Psoas muscle (tissue), 7 donors: ENCODE measurements at regions not wholly inside any gene's neighbourhood (a gene's known extent, or its start where the extent isn't known, plus 50 kb on each side); places are given as distances from the start of the nearest gene placed in this dataset.
"Not testable (repeated sequence)": the region's sequence is repeated elsewhere in the genome, so short reads cannot be mapped to it uniquely, and the experiment has no call there.

Experiments used
- ATAC-seq, 4 donors: fragments of 200-7000 bp; cut with Tn5 transposase; one replicate each; pipeline ENCODE4 v1.9.1; 2020; ENCODE audit warnings: moderate library complexity in 3 of 4, mild to moderate bottlenecking in 2 of 4
- DNase-seq, 2 donors: peaks; one replicate each; pipeline ENCODE4 v3.0.0-alpha.2; 2020
- H3K27ac ChIP-seq: fragments of 200-600 bp; one replicate; pipeline ENCODE4 v1.8.0; 2022
- H3K27me3 ChIP-seq, 3 donors: fragments of 200-600 bp in 1 of 3; one replicate each; pipeline versions ENCODE4 v1.6.1 to v1.8.0; 2013 to 2022; ENCODE audit warnings: low read length in 2 of 3, mild to moderate bottlenecking in 2 of 3, moderate library complexity in 1 of 3; ENCODE audit not compliant: insufficient read depth in 3 of 3
- H3K36me3 ChIP-seq, 2 donors: fragments of 200-600 bp in 1 of 2; one replicate each; pipeline versions ENCODE4 v1.6.1 to v1.8.0; 2013 to 2022; ENCODE audit warnings: low read depth in 1 of 2, mild to moderate bottlenecking in 1 of 2, moderate library complexity in 1 of 2; ENCODE audit not compliant: insufficient read depth in 1 of 2
- H3K4me1 ChIP-seq: fragments of 200-600 bp; one replicate; pipeline ENCODE4 v1.8.0; 2022
- H3K4me3 ChIP-seq: fragments of 200-600 bp; one replicate; pipeline ENCODE4 v1.8.0; 2022; ENCODE audit warnings: mild to moderate bottlenecking
- H3K9me3 ChIP-seq: fragments of 200-600 bp; one replicate; pipeline ENCODE4 v1.8.0; 2022
- CTCF ChIP-seq: fragments of 200-600 bp; IDR thresholded peaks from one replicate; pipeline ENCODE4 v1.8.0; 2022; ENCODE audit warnings: antibody characterized with exemption
- WGBS, 3 donors: extraction: QIAGEN DNeasy Blood & Tissue Kit; methylation state at CpG; one replicate each; pipeline versions ENCODE4 v1.1.6 to v1.1.7; 2013; 5-methylcytosine and 5-hydroxymethylcytosine counted together
- intact Hi-C, 2 donors: fragments of 100-400 bp; cut with DNase I; formaldehyde crosslinking; loops; one replicate each; pipeline versions ENCODE4 v1.11.0 to v1.14.2; 2022
- donor health status: healthy with polysubstance abuse.
- donor health status: DM: no; HTN: no; CAD: no; lungs with moderate emphysema.
- donor health status: Bipolar disorder and iron deficiency.
- donor health status: healthy.
- donor health status: DM: yes; HTN: yes; CAD: no.
- donor health status: DM: no; HTN: no; CAD: no.
- donor health status: DM: yes; HTN: yes; CAD: no.

- Histone ChIP-seq H3K4me3 (no peak overlapping the region), H3K4me1 (no peaks in the 10 kb centered on the region), H3K36me3 (no peaks in the 10 kb centered on the region), H3K27ac (no peak overlapping the region), H3K9me3 (no peaks in the 10 kb centered on the region), H3K27me3 (no peaks in the 10 kb centered on the region)
- 82 to 93% (median 88%) methylated on average over 3 of the region's 3 CpGs for WGBS, 3 donors
- ATAC-seq (no peak), DNase-seq (no peak)
- TF ChIP-seq CTCF = no peak
- intact Hi-C loops = no loop called here
Observed at GRCh38 chr4:116539744-116540143, 545.6 kb downstream of the TRAM1L1 start.

- Histone ChIP-seq H3K36me3 (no peaks in the 10 kb centered on the region), H3K4me1 (no peaks in the 10 kb centered on the region)
- intact Hi-C loops = no loop called here
Observed at GRCh38 chr4:116537828-116538227, 547.5 kb downstream of the TRAM1L1 start.

GRCh38 chr4:116536024-116536423, 549.4 kb downstream of the TRAM1L1 start:
- WGBS, 3 donors = 92 to 96% (median 92%) methylated on average over 6 of the region's 6 CpGs
- H3K27me3 ChIP-seq, intact Hi-C loops: not testable (repeated sequence)

More at GRCh38 chr4:116537828-116538227, 547.5 kb downstream of the TRAM1L1 start:
- Histone ChIP-seq H3K4me3 (no peak overlapping the region), H3K9me3 (no peaks in the 10 kb centered on the region), H3K27me3 (no peaks in the 10 kb centered on the region), H3K27ac (no peak overlapping the region)
- no peak for TF ChIP-seq CTCF
- DNase-seq = no peak
- ATAC-seq = no peak

GRCh38 chr4:116531870-116532269, 553.5 kb downstream of the TRAM1L1 start:
- intact Hi-C loops = no loop called here
- 63 to 70% (median 66%) methylated on average over 5 of the region's 5 CpGs for WGBS, 3 donors
- no peaks in the 10 kb centered on the region for H3K27me3 ChIP-seq
- DNase-seq (no peak), ATAC-seq (no peak)
- no peak overlapping the region for H3K4me3 ChIP-seq
- H3K4me1 ChIP-seq = no peaks in the 10 kb centered on the region
- H3K27ac ChIP-seq = no peak overlapping the region
- H3K36me3 ChIP-seq = no peaks in the 10 kb centered on the region
- no peaks in the 10 kb centered on the region for H3K9me3 ChIP-seq
- TF ChIP-seq CTCF = no peak

More at GRCh38 chr4:116536024-116536423, 549.4 kb downstream of the TRAM1L1 start:
- not testable (repeated sequence) for H3K4me3 ChIP-seq, H3K27ac ChIP-seq, H3K36me3 ChIP-seq, H3K9me3 ChIP-seq, ATAC-seq, DNase-seq, H3K4me1 ChIP-seq

- H3K4me3 ChIP-seq = no peak overlapping the region
- H3K27ac ChIP-seq = no peak overlapping the region
- intact Hi-C loops = no loop called here
- ATAC-seq (no peak), DNase-seq (no peak)
- 73 to 74% (median 73%) methylated on average over 3 of the region's 3 CpGs for WGBS, 3 donors
- TF ChIP-seq CTCF = no peak
- no peaks in the 10 kb centered on the region for H3K36me3 ChIP-seq
- no peaks in the 10 kb centered on the region for H3K4me1 ChIP-seq
- no peaks in the 10 kb centered on the region for H3K27me3 ChIP-seq
- H3K9me3 ChIP-seq = no peaks in the 10 kb centered on the region
Observed at GRCh38 chr4:116531026-116531425, 554.4 kb downstream of the TRAM1L1 start.
